GM21526 (cell line): ENCODE measurements at regions not wholly inside any gene's neighbourhood (a gene's known extent, or its start where the extent isn't known, plus 50 kb on each side); places are given as distances from the start of the nearest gene placed in this dataset.
"Not testable (repeated sequence)": the region's sequence is repeated elsewhere in the genome, so short reads cannot be mapped to it uniquely, and the experiment has no call there.

Source experiments
- ATAC-seq: cut with Tn5 transposase; IDR thresholded peaks from one replicate; pipeline ENCODE4 v1.9.1; 2021; ENCODE audit warnings: moderate library complexity; ENCODE audit not compliant: unreplicated experiment, low FRiP score

- ATAC-seq, result no peak
These were observed 788.4 kb upstream of the GALNTL6 start for GRCh38 chr4:171024720-171025303.

- ATAC-seq, result no peak
These were observed 790.4 kb upstream of the GALNTL6 start for GRCh38 chr4:171022824-171023230.

GRCh38 chr4:171017593-171017992, 795.6 kb upstream of the GALNTL6 start:
- ATAC-seq, result no peak

GRCh38 chr4:171016145-171016544, 797.1 kb upstream of the GALNTL6 start:
- no peak for ATAC-seq

- no peak for ATAC-seq
These were observed 797.8 kb upstream of the GALNTL6 start for GRCh38 chr4:171015441-171015840.

GRCh38 chr4:171007618-171008390, 805.4 kb upstream of the GALNTL6 start:
- no peak for ATAC-seq

- no peak for ATAC-seq
These were observed 811.0 kb upstream of the GALNTL6 start for GRCh38 chr4:171002246-171002645.

GRCh38 chr4:170990989-170991589, 822.1 kb upstream of the GALNTL6 start:
- ATAC-seq, result peak; percentile 90

GRCh38 chr4:170988446-170988845, 824.8 kb upstream of the GALNTL6 start:
- no peak for ATAC-seq

GRCh38 chr4:170979736-170980135, 833.5 kb upstream of the GALNTL6 start:
- ATAC-seq, result no peak

GRCh38 chr4:170978990-170979389, 834.2 kb upstream of the GALNTL6 start:
- ATAC-seq, result no peak

- ATAC-seq, result no peak
These were observed 859.3 kb upstream of the AADAT start for GRCh38 chr4:170949084-170949483.

GRCh38 chr4:170940043-170940724, 850.4 kb upstream of the AADAT start:
- no peak for ATAC-seq

GRCh38 chr4:170938588-170938987, 848.8 kb upstream of the AADAT start:
- no peak for ATAC-seq

GRCh38 chr4:170931321-170931720, 841.6 kb upstream of the AADAT start:
- no peak for ATAC-seq

GRCh38 chr4:170888660-170889059, 798.9 kb upstream of the AADAT start:
- no peak for ATAC-seq

GRCh38 chr4:170887396-170887795, 797.6 kb upstream of the AADAT start:
- ATAC-seq, result no peak

GRCh38 chr4:170884969-170885570, 795.3 kb upstream of the AADAT start:
- ATAC-seq, result no peak

GRCh38 chr4:170881646-170882045, 791.9 kb upstream of the AADAT start:
- ATAC-seq, result not testable (repeated sequence)

GRCh38 chr4:170875868-170876267, 786.1 kb upstream of the AADAT start:
- ATAC-seq, result no peak

GRCh38 chr4:170872794-170873193, 783.0 kb upstream of the AADAT start:
- ATAC-seq, result no peak
